GM21619 (cell line): ENCODE measurements at regions not wholly inside any gene's neighbourhood (a gene's known extent, or its start where the extent isn't known, plus 50 kb on each side); places are given as distances from the start of the nearest gene placed in this dataset.

Experiments used
- ATAC-seq: cut with Tn5 transposase; IDR thresholded peaks from one replicate; pipeline ENCODE4 v1.9.1; 2021; ENCODE audit not compliant: unreplicated experiment

DNA sequence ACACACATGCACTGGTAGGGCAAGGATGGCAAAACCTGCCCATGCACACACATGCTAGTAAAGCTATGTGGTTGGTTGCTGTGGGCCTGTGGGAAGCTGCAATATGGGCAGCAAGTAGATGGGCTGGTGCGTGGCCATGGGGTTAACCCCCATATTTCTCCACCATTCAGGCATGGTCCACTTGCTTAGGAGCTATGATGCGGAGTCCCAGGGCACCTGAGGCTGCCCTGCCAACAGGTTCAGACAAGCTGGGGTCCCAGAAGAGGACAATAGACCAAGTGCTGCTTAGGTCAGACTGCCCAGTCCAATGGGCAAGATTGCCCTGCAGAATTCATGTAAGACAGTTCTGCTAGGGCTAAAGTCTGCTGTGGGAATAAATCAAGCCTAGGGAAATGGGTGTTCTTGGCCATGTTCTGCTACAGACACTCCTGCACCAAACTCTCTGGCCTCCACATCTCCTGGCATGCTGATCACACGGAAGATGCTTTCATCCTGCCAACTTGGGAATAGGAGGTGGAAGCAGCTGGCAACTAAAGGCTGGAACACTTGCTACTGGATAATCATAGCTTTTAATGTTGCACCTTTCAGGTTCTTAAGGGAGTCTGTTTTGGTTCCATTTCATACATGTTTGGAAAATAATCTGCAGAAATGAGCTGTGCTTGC is 646.3 kb upstream of the SLITRK1 start:
- no peak for ATAC-seq

DNA sequence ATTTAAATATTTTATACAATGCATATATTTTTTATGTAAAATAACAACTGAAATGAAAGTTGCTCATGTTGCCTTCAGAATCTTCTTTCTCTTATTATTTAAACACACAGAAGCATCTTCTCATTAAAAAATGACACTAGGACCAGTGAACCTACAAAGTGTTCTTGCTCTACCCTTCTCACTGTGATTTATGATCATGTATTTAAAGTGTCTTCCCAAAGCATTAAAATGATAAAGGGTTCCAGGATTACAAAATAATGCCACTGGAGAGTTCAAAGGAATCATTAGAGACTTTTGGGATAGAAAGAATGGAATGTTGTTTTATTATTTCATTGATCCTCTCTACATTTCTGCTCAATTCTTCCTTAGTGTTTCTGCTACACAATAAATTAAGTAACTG is 643.6 kb upstream of the SLITRK1 start:
- ATAC-seq, result no peak

DNA sequence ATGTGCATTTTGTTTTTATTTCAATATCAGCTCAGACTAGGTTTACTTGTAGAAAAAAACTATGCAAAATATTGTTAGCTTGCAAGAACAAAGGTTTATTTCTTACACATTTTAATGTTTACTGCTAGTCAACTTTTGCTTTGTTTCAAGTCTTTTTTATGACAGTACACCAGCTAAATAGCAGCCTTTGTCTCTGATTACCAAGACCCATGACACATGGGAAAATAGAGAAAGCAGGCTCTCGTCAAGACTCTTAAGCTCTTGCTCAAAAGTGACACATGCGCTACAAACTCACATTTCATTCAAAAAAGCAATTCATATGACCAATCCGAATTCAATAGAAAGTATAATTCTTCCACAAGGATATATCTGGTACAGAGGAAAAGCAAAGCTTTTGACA is 642.3 kb upstream of the SLITRK1 start:
- ATAC-seq, result no peak

DNA sequence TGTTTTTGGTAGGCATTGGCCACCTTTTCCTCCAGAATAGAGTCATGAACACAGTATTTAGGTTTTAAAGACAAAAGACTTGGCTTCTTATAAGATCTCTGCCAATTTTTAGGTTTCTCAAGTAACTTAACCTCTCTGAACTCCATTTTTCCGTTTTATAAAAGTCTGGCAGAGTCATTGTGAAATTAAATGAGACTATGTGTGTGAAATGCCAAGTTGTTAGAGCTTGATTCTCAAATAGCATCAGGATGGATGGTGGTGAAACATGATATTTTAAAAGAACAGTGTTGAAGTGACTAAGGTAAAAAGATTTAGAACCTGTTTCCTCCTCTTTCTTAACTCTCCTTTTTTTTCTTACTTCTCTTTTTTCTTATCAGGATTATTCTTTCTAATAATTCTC is 617.7 kb upstream of the SLITRK1 start:
- ATAC-seq, result no peak

DNA sequence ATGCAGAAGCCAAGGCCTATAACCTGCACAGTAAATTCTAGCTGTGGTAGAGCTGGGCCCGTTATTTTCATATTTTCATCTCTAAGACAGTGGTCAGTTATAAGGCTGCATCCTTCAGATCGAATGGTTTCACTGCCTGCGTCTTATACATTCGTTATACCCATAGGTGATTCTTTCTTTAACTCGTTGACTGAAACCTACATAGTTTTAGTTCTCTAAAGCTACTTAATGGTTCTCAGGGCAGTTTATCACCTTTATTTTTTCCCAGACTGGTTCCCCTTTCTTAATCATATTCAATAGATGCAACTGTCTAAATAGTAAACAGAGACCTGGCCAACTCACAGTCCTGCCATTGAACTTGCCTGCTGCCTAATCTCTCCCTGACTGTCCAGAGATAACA is 615.3 kb upstream of the SLITRK1 start:
- no peak for ATAC-seq

DNA sequence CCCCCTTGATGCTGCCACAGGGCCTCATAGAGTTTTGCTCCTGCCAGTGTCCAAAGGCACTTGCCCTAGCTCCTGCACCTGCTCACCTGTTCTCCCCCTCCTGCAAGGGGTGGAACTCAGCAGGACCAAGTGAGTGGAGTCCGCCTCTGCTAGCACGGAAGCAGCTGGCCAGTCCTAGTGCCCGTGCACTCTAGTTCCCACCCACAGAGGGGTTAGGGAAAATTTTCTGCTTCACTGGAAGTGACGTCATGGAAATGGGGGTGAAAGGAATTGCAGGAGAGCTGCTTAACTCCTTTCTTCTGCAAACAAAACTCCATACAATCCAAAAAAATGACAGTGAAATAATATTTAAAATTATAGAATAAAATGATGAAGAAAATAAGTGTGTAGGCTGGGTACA is 609.7 kb upstream of the SLITRK1 start:
- no peak for ATAC-seq

DNA sequence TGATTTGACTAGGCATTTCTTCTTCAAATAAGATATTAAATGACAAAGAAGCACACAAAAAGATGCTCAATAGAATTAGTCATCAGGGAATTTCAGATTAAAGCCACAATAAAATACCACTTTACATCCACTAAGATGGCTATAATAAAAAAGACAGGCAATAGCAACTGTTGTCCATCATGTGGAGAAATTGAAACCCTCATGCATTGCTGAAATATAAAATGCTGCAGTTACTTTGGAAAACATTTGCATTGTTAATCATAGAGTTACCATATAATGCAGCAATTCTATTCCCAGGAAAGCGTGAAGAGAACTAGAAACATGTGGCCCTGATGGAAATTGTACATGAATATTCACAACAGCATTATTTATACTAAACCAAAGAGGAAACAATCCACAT is 605.5 kb upstream of the SLITRK1 start:
- ATAC-seq, result no peak

DNA sequence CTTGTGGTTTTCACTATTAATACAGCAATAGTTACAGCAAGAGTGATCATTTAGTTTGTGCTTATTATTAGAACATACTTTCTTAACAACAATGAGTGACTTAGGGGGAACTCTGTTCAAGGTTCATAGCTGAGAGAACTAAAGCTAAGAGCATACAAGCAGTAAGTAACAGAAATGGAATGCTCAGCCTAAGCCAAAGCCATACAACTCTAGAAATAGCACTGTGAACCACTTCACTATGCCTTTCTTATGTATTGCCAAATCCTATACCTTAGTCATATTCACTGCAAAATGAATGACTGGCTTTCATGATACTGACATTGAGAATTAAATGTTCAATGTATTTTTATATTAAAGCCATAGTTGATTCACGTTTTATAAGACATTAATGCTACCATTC is 599.7 kb upstream of the SLITRK1 start:
- no peak for ATAC-seq

DNA sequence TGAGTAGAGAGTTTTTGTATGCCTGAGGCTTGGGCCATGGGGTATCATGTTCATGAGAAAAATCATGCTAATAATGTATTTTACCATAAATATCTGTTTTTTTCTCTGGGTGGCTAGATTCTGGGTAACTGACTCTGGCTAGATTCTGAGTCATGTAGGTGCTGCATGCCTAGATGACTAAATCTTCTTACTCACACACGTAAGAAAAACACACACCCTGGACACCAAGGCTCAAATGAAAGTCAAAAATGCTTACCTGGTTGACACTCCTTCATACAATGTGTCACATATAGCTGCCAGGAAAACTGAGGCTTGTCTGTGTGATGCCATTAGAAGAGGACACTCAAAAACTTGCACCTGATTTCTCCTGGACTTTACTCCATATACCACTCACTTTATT is 597.4 kb upstream of the SLITRK1 start:
- ATAC-seq, result no peak

DNA sequence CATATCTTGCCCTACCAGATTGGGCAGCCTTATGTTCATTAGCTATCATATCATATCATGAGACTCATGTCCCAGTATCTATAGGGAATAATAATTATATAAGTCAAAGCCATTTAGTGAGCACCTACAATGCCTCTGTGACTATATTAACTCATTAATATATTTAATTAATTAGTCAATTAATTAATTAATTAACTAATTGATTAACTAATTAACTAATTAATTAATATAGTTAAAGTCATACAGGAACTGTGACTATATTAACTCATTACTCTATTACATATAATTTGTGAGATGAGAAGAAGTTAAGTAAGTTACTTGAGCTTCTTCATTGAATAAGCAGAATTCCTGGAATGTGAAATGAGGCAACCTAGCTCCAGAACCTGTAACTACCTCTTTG is 588.3 kb upstream of the SLITRK1 start:
- no peak for ATAC-seq

DNA sequence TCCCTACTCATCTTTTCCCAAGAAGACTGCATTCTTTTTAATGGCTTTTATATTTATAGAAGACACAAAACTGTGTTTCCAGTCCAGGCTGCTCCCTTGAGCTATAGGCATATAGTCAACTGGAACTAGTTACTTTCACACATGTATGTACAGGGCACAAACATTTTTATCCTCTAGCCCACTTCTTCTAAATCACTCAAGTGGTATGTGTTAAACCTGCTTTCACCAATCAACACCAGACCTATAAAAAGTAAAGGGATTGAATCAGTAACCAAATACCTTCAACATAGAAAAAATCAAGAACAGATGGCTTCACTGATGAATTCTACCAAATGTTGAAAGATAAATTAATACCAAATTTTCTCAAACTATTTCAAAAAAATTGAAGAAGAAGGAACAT is 584.2 kb upstream of the SLITRK1 start:
- ATAC-seq, result no peak

DNA sequence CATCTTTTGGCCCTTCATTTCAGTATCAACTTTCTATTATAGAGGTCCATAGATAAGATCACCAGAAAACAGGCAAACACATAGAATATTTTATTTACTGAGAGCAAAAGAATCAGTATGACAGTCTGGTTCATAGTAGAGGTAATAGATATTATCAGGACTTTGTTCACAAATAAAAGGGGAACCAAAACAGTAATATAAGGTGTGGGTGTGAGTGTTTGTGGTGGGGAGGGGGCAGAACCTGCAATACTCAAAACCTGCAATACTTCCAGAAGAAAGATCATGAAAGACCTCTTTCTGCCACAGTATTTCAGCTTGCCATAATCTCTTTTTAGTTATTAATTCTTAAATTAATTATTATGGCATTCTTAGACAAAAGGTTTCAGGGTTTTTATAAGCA is 578.7 kb upstream of the SLITRK1 start:
- no peak for ATAC-seq

DNA sequence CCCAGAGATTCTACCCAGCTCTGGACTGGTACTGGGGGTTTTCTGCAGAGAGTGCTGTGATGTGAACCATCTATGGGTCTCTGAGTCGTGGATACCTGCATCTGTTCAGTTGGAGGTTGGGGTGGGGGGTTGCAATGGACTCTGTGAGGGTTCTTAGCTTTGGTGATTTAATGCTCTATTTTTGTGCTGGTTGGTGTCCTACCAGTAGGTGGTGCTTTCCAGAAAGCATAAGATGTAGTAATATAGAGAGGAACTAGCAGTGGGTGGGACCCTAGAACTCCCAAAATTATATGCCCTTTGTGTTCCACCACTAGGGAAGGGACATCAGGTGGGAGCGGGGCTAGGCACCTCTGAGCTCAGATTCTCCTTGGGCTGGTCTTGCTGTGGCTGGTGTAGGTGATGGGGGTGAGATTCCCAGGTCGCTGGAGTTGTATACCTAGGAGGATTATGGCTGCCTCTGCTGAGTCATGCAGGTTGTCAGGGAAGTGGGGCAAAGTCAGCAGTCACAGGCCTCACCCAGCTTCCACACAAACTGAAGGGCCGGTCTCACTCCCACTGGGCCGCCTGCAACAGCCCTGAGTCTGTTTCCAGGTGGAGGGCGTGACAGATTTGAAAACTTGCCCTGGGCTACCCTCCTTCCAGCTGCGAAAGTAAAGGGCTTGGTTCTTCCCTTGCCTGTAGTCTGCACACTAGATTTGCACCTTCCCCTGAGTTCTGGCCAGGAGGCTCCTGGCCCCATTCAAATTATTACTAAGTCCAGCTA is 573.0 kb upstream of the SLITRK1 start:
- ATAC-seq, result no peak

DNA sequence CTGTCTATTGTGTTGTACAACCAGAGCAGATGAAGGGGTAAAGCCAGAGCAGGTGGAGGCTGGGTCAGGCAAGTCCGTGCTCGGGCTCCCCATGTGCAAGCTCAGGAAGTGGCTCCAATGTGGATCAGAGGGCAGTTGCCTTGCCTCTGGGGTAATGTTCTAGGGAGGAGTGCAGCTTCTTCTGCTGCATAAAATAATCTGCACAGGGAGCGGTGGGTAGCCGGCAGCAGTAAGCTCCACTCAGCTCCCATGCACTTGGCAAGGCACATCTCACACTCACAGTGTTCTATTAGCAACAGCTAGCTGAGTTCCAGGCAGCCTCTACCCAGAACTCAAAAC is 565.3 kb upstream of the SLITRK1 start:
- ATAC-seq, result no peak

DNA sequence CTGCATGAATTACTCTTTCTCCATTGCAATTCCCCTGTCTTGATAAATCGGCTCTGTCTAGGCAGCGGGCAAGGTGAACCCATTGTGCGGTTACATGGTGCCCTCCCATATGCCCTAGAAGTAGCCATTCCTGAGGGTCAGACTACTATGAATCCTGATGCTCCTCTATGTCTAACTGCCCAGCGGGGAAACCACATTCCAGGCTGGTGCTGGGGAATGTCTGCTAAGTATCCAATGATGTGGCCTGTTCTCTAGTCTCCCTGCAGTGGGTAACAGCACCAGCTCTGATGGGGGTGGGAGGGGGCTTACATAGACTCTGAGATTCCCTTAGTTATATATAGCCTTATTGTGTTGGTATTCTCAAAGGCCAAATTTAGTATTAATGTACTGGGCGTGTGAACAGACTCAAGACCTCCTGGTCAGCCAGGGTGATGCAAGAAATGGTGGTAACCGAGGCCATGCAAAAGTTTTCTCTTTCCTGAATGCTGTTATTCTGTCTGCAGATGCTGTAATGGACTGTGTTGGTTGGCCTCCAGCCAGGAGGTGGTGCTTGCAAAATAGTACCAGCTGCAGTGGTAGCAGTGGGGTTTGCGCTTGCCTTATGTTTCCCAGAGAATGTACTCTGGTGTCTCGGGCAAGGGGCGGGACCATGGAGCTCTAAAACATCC is 564.8 kb upstream of the SLITRK1 start:
- no peak for ATAC-seq

DNA sequence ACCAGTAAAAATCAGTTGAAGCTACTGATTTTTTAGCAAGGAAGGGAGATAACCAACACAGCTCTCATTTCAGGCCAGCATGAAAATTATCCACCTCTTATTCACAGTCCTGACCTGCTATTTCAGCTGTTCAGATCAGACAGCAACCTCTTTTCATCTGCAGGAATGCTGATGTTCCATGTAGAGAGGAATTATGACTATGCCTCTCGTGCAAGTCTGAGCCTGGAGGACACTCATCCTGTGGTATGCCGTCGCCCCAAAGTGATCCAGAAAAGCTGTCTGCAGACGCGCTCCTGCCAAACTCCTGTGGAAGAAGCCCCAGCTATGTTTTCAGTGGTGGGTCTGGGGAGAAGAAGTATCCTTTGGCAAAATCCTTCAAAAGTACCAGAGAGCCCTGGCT is 563.5 kb upstream of the SLITRK1 start:
- no peak for ATAC-seq

DNA sequence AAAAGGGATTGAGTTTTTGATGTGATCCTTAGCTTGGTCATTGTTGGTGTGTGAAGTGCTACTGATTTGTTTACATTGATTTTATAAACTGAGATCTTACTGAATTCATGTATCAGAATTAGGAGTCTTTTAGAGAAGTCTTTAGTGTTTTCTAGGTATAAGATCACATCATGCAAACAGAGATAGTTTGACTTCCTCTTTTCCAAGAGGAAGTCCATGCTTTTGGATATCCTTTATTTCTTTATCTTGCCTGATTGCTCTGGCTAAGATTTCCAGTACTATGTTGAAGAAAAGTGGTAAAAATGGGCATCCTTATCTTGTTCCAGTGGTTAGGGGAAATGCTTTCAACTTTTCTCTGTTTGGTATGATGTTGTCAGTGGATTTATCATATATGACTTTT is 561.2 kb upstream of the SLITRK1 start:
- ATAC-seq, result no peak

DNA sequence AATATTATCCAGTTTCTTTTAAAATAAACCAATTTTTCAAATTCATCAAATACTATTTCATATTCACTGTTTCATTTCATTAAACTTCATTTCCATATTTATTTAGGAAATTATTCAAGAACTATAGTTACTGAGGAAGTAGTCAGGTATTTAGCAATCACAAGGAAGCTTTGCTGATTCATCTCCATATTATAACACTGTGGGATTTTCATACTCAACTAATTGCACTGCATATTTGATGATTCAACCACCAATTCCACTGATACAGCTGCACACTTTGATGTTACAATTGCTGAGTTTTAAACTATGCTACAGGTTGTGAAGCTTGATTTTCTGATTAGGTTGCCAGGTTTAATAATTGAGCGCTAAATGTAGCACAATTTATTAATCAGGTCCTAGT is 556.8 kb upstream of the SLITRK1 start:
- ATAC-seq, result no peak

DNA sequence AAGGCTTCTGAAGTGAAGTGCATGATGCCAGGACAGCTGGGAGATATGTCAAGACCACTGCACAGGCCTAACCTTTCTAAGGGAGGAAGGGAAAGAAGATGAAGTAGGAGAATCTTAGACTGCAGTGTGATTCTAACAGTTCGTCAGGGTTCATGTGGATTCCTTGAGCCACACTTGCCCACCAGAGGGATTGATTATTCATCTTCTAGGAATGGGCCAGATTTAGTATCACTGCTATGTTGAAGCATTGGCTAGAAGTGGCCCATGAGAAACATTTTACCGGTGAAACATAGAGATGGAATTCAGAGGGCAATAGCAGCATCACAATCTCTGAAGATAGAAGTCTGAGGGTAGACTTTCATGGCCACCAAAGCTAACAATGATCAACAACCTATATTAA is 550.8 kb upstream of the SLITRK1 start:
- ATAC-seq, result no peak

DNA sequence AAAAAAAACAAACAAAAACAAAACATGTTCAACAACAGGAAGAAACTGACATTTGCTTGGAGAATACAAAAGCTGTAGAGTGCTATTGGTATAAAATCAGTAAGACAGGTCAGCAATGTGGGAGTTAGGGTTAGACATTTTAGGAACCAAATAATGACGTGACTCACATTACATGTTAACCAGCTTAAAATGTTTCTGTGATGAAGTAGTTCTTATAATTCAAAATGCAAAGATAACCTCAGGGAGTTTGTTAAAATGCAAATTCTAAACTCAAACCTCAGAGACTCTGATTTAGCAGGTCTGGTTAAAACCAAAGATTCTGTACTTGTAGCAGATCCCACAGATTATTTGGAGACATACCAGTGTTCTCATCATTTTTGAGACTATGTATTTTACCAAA is 549.4 kb upstream of the SLITRK1 start:
- ATAC-seq, result no peak

DNA sequence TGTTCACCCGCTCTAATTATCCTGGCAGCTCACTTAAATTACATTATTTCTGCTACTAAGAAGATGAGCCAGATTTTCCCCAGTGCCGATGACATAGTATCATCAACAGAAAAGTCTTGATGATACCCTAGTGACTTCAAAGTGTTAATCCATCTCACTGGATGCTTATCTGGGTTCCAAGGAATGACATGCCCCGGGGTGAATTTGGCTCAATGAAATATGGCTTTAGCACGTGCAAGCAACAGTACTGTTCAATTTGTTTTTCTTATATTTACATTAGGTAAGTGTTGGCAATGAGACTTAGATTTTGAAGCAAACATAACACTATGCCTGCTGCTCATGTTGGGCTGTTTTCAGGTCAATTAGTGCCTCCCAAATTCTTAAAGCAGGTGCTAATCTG is 548.2 kb upstream of the SLITRK1 start:
- ATAC-seq, result no peak

DNA sequence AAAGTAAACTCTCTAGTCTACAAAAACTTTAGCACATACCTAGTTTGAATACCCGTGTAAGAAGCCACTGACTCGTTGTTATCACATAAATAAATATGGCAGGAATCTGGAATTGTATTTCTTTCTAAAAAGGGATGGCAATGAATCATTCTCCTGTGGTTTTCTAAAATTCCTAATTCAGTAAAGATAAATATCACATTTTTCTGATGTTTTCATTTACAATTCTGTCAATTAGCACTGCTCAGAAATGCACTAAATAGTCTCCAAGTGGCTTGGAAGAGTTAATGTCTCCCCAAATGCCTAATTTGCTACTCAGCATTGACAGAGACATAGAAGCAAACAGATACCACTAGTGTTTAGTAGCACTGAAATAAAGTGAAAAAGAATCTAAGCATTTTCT is 547.7 kb upstream of the SLITRK1 start:
- no peak for ATAC-seq

DNA sequence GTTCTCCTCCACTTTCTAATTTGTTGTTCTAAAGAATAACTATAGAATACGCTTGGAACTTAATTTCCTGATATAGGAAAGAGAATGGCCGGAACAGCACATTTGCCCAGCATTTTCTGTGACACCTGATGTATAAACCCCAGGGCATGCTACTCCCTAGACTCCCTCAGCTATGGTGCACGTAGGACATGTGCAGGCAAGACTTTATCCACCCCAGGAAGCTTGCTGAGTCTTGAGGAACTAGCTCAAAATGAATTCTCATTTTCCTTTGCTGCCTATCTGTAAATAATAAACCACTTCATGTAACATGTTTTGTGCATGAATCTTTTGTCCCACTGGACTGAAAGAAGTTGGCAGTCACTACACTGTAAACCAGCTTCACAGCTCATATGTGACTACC is 535.8 kb upstream of the SLITRK1 start:
- no peak for ATAC-seq
